NT2/D1 (cell line): ENCODE measurements at regions not wholly inside any gene's neighbourhood (a gene's known extent, or its start where the extent isn't known, plus 50 kb on each side); places are given as distances from the start of the nearest gene placed in this dataset.

Experiments used
- DNase-seq: peaks from one replicate; pipeline ENCODE4 v3.0.0-alpha.2; 2011; ENCODE audit warnings: low read depth, low spot score
- H3K27me3 ChIP-seq: 2 replicates; pipeline ENCODE4 v1.6.0; 2011; ENCODE audit warnings: mild to moderate bottlenecking; ENCODE audit not compliant: insufficient read length, insufficient read depth
- H3K36me3 ChIP-seq: 2 replicates; pipeline ENCODE4 v1.6.1; 2011; ENCODE audit warnings: mild to moderate bottlenecking, low read length, mixed read lengths; ENCODE audit not compliant: insufficient read depth, insufficient read length
- H3K4me1 ChIP-seq: 2 replicates; pipeline ENCODE4 v1.5.1; 2011; ENCODE audit not compliant: insufficient read depth, insufficient read length
- H3K4me3 ChIP-seq: 2 replicates; pipeline ENCODE4 v1.5.1; 2011; ENCODE audit warnings: low read depth; ENCODE audit not compliant: insufficient read length
- H3K9ac ChIP-seq: 2 replicates; pipeline ENCODE4 v1.6.0; 2011; ENCODE audit warnings: low read depth; ENCODE audit not compliant: insufficient read length
- H3K9me3 ChIP-seq: 2 replicates; pipeline ENCODE4 v1.5.1; 2011; ENCODE audit warnings: mild to moderate bottlenecking, low read length; ENCODE audit not compliant: insufficient read depth
- SUZ12 ChIP-seq: IDR thresholded peaks from 2 replicates; pipeline ENCODE4 v1.6.1; 2011; ENCODE audit not compliant: insufficient read length, insufficient read depth; ENCODE audit errors: extremely low read depth
- YY1 ChIP-seq: IDR thresholded peaks from 2 replicates; pipeline ENCODE4 v1.6.1; 2011; ENCODE audit not compliant: insufficient read length, insufficient read depth
- ZNF274 ChIP-seq: IDR thresholded peaks from 2 replicates; pipeline ENCODE4 v1.6.1; 2011; ENCODE audit warnings: mild to moderate bottlenecking, low read depth, low read length

- no peak overlapping the region for H3K4me3 ChIP-seq
- no peaks in the 10 kb centered on the region for H3K36me3 ChIP-seq
- no peaks in the 10 kb centered on the region for H3K4me1 ChIP-seq
- no peaks in the 10 kb centered on the region for H3K9me3 ChIP-seq
- TF ChIP-seq ZNF274 (no peak), YY1 (no peak), SUZ12 (no peak)
- DNase-seq: no peak
- H3K9ac ChIP-seq: no peak overlapping the region
- H3K27me3 ChIP-seq: no peaks in the 10 kb centered on the region
Measured at GRCh38 chr5:38607396-38607795, 51.0 kb upstream of the LIFR start.

GRCh38 chr5:38607930-38608564, 51.6 kb upstream of the LIFR start:
- Histone ChIP-seq H3K27me3 (no peaks in the 10 kb centered on the region), H3K36me3 (no peaks in the 10 kb centered on the region), H3K9ac (no peak overlapping the region), H3K4me3 (no peak overlapping the region), H3K9me3 (no peaks in the 10 kb centered on the region), H3K4me1 (no peaks in the 10 kb centered on the region)
- DNase-seq: no peak
- TF ChIP-seq YY1 (no peak), SUZ12 (no peak), ZNF274 (no peak)

GRCh38 chr5:38608874-38609273, 52.4 kb upstream of the LIFR start:
- Histone ChIP-seq H3K27me3 (no peaks in the 10 kb centered on the region), H3K9me3 (no peaks in the 10 kb centered on the region), H3K9ac (no peak overlapping the region), H3K36me3 (no peaks in the 10 kb centered on the region), H3K4me1 (no peaks in the 10 kb centered on the region), H3K4me3 (no peak overlapping the region)
- no peak for DNase-seq
- TF ChIP-seq ZNF274: no peak

GRCh38 chr5:38612851-38613250, 56.4 kb upstream of the LIFR start:
- TF ChIP-seq YY1: no peak
- TF ChIP-seq ZNF274: no peak
- no peak for TF ChIP-seq SUZ12
- H3K36me3 ChIP-seq: no peaks in the 10 kb centered on the region
- no peak for DNase-seq
- no peak overlapping the region for H3K9ac ChIP-seq
- H3K4me3 ChIP-seq: no peak overlapping the region
- H3K27me3 ChIP-seq: no peaks in the 10 kb centered on the region
- no peaks in the 10 kb centered on the region; the same call in 1 of the 2 replicates for H3K9me3 ChIP-seq
- no peaks in the 10 kb centered on the region for H3K4me1 ChIP-seq

GRCh38 chr5:38613490-38613889, 57.0 kb upstream of the LIFR start:
- H3K36me3 ChIP-seq: no peaks in the 10 kb centered on the region
- no peak overlapping the region for H3K9ac ChIP-seq
- TF ChIP-seq YY1 (no peak), ZNF274 (no peak)
- no peak overlapping the region for H3K4me3 ChIP-seq
- no peaks in the 10 kb centered on the region for H3K4me1 ChIP-seq
- H3K9me3 ChIP-seq: peaks cover 5% of the 10 kb centered on the region; the same call in 1 of the 2 replicates
- no peaks in the 10 kb centered on the region for H3K27me3 ChIP-seq
- no peak for DNase-seq

GRCh38 chr5:38613992-38614836, 57.8 kb upstream of the LIFR start:
- DNase-seq: no peak
- no peak for TF ChIP-seq SUZ12
- TF ChIP-seq ZNF274: no peak
- no peak for TF ChIP-seq YY1

GRCh38 chr5:38615042-38615441, 58.6 kb upstream of the LIFR start:
- peaks cover 5% of the 10 kb centered on the region; the same call in 1 of the 2 replicates for H3K9me3 ChIP-seq
- DNase-seq: no peak
- TF ChIP-seq SUZ12 (no peak), ZNF274 (no peak), YY1 (no peak)

More at GRCh38 chr5:38613992-38614836, 57.8 kb upstream of the LIFR start:
- H3K9ac ChIP-seq: no peak overlapping the region
- no peak overlapping the region for H3K4me3 ChIP-seq
- H3K9me3 ChIP-seq: peaks cover 5% of the 10 kb centered on the region; the same call in 1 of the 2 replicates
- H3K27me3 ChIP-seq: no peaks in the 10 kb centered on the region
- H3K4me1 ChIP-seq: no peaks in the 10 kb centered on the region
- H3K36me3 ChIP-seq: no peaks in the 10 kb centered on the region

More at GRCh38 chr5:38615042-38615441, 58.6 kb upstream of the LIFR start:
- Histone ChIP-seq H3K9ac (no peak overlapping the region), H3K27me3 (no peaks in the 10 kb centered on the region), H3K4me3 (no peak overlapping the region), H3K4me1 (no peaks in the 10 kb centered on the region), H3K36me3 (no peaks in the 10 kb centered on the region)
